Activated CD4-positive, alpha-beta memory T cell treated with anti-CD3 and anti-CD28 coated beads, Interleukin-2, amount 10 ng/mL, durations not matched to agents 7 days and 5 days (primary cell): ENCODE measurements at regions not wholly inside any gene's neighbourhood (a gene's known extent, or its start where the extent isn't known, plus 50 kb on each side); places are given as distances from the start of the nearest gene placed in this dataset.

Experiments
- CTCF ChIA-PET: fragments of 350-600 bp; sonication (Branson Sonifier 250); formaldehyde crosslinking; loops from one replicate; lab custom pipeline; 2021; ENCODE audit warnings: antibody characterized with exemption, inconsistent platforms; lab: Charles Lee
- POLR2A ChIA-PET: fragments of 350-600 bp; sonication (Branson Sonifier 250); formaldehyde crosslinking; loops from one replicate; lab custom pipeline; 2021; ENCODE audit warnings: antibody characterized with exemption; lab: Charles Lee
- DNase-seq: peaks from one replicate; pipeline ENCODE4 v3.0.0-alpha.2; 2020
- H3K27ac Mint-ChIP-seq: one replicate; pipeline ENCODE4 v1.8.0; 2021; ENCODE audit warnings: mild to moderate bottlenecking, mixed read lengths
- H3K27me3 Mint-ChIP-seq: one replicate; pipeline ENCODE4 v1.8.0; 2021; ENCODE audit warnings: mixed read lengths
- H3K36me3 Mint-ChIP-seq: one replicate; pipeline ENCODE4 v1.8.0; 2021; ENCODE audit warnings: low read depth, mixed read lengths
- H3K4me1 Mint-ChIP-seq: one replicate; pipeline ENCODE4 v1.8.0; 2021; ENCODE audit warnings: mixed read lengths
- H3K4me3 Mint-ChIP-seq: one replicate; pipeline ENCODE4 v1.8.0; 2021; ENCODE audit warnings: mild to moderate bottlenecking, mixed read lengths
- H3K9me3 Mint-ChIP-seq: one replicate; pipeline ENCODE4 v1.8.0; 2021; ENCODE audit warnings: mixed read lengths

DNA sequence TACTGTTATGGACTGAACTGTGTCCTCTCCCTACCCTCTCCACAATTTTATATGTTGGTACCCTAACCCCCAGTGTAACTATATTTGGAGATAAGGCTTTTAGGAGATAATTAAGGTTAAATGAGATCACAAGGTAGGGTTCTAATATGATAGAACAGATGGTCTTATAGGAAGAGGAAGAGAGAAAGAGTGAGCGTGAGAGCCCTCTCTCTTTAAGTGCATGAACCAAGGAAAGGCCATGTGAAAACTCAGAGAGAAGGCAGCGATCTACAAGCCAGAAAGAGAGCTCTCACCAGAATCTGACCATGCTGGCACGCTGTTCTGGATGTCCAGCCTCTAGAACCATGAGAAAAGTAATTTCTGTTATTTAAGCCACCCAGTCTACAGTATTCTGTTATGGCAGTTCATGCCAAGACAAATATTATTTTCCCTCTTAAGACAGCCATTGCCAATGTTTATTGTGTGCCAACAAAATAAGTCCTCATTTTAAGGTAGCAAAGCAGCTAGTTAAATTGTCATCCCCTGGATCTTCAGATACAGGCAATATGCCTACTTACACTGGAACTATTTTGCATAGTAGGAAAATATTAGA is 336.2 kb downstream of the MID1IP1 start:
- no peaks in the 10 kb centered on the region for H3K9me3 Mint-ChIP-seq
- H3K36me3 Mint-ChIP-seq, result no peaks in the 10 kb centered on the region
- no peaks in the 10 kb centered on the region for H3K4me1 Mint-ChIP-seq
- H3K27me3 Mint-ChIP-seq, result no peaks in the 10 kb centered on the region
- ChIA-PET POLR2A (no interaction called here), CTCF (no interaction called here)
- DNase-seq, result no peak
- H3K4me3 Mint-ChIP-seq, result no peak overlapping the region
- H3K27ac Mint-ChIP-seq, result no peak overlapping the region

DNA sequence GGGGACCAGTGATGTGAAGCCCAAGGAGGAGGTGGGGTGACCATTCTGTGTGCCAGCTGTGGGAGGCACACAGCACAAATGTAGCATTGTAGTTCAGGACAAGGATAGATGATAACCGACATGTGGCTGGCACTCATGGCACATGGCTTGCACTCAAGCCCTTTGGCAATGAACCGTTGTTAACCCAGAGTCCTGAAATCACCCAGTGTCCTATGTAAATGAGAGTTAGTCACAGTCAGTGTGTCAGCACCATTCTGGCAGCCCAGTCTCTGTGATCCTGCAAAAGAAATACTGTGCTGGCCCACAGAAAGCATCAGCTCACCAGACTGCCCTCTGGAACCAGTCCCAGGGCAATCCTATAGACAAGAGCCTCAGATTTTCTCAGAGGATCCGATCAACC is 339.3 kb downstream of the MID1IP1 start:
- ChIA-PET CTCF (no interaction called here), POLR2A (no interaction called here)
- Mint-ChIP-seq H3K36me3 (no peaks in the 10 kb centered on the region), H3K9me3 (no peaks in the 10 kb centered on the region), H3K4me1 (no peaks in the 10 kb centered on the region), H3K27me3 (peaks cover 2% of the 10 kb centered on the region), H3K4me3 (no peak overlapping the region), H3K27ac (no peak overlapping the region)
- DNase-seq, result no peak

DNA sequence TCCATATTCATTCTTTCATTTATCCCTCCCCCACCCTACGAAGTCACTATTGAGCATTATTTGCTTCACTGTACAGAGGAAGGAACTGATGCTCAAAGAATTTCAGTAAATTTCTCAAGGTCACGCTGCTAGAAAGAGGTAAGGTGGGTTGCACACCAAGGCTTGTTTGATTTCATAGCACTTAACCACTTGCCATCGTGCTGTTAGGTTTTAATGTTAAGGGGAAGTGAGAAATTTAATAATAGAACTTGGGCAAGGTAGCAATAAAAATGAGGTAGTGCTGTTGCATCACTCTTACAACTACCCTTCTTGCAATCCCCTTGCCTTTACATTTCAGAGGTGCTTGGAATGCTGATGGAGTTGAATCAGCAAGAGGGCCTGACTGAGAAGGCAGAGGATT is 343.1 kb downstream of the MID1IP1 start:
- no peaks in the 10 kb centered on the region for H3K4me1 Mint-ChIP-seq
- DNase-seq, result no peak
- H3K27ac Mint-ChIP-seq, result no peak overlapping the region
- ChIA-PET CTCF (no interaction called here), POLR2A (no interaction called here)
- peaks cover 2% of the 10 kb centered on the region for H3K27me3 Mint-ChIP-seq
- H3K36me3 Mint-ChIP-seq, result no peaks in the 10 kb centered on the region
- no peak overlapping the region for H3K4me3 Mint-ChIP-seq
- no peaks in the 10 kb centered on the region for H3K9me3 Mint-ChIP-seq

DNA sequence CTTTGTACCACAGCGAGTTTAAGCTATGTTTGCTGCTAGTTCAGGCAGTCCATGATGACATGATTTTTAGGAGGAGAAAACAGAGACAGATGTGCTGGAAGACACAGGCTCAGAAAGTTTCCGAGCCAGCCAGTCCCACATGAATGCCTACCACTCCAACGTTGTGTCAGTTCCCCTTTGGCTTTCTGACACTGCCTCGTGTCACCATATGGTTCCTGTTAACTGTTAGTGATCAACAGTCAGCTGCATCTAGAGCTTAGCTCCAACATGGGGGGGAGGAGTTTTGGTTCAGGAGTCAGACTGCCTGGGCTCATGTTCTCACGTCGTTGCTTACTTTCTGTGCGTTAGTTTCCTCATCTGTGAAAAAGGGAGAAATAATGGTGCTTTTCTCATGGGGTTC is 343.7 kb downstream of the MID1IP1 start:
- Mint-ChIP-seq H3K9me3 (no peaks in the 10 kb centered on the region), H3K27ac (no peak overlapping the region), H3K27me3 (peaks cover 2% of the 10 kb centered on the region), H3K4me1 (no peaks in the 10 kb centered on the region), H3K4me3 (no peak overlapping the region), H3K36me3 (no peaks in the 10 kb centered on the region)
- POLR2A ChIA-PET, result no interaction called here
- CTCF ChIA-PET, result no interaction called here
- no peak for DNase-seq

DNA sequence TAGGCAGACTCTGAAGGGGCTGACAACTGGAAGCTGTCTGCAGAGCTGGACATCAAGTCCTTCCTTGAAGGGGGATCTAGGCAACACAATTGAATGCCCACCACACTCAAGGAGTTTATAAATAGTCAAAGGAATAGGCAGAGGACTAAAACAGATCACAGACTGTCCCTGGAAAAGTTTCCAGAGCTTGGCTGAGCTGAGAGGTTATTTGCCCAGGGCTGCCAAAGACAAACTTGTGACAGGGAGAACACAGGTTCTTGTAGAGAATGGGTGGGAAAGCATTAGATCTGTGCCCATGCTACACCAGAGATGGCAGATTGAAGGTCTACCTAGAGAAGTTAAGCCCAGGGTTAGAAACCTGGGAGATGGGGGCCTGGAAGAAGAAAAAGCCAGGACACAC is 344.6 kb downstream of the MID1IP1 start:
- Mint-ChIP-seq H3K4me3 (no peak overlapping the region), H3K27me3 (peaks cover 2% of the 10 kb centered on the region), H3K9me3 (no peaks in the 10 kb centered on the region), H3K36me3 (no peaks in the 10 kb centered on the region), H3K27ac (no peak overlapping the region), H3K4me1 (no peaks in the 10 kb centered on the region)
- ChIA-PET POLR2A (no interaction called here), CTCF (no interaction called here)
- DNase-seq, result no peak

DNA sequence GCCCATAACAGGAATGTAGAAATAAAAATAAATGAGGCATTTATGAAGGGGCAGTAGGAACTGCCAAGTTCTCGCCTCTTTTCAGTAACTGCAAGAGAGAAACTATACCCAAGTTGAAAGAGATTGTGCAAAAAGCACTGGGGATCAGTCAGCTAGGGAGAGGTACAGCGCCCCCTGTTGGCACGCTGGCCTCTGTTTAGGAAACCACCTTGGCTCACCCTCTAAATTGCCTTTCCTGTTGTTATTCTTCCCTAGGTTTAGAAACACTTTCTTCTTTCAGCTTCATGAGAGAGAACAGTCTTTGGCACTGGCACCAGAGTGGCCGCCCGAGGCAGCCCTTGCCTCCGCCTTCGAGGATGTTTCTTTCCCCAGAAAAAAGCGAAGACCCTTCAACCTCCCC is 348.5 kb downstream of the MID1IP1 start:
- ChIA-PET POLR2A (no interaction called here), CTCF (interaction anchor here (1.1 to 1.6 kb wide), 5 partner anchors 9 to 396 kb away, joined by 3 to 5 read pairs (median 4); no protein-coding TSS in a partner anchor)
- no peak overlapping the region for H3K27ac Mint-ChIP-seq
- H3K36me3 Mint-ChIP-seq, result no peaks in the 10 kb centered on the region
- H3K27me3 Mint-ChIP-seq, result no peaks in the 10 kb centered on the region
- H3K9me3 Mint-ChIP-seq, result no peaks in the 10 kb centered on the region
- H3K4me1 Mint-ChIP-seq, result no peaks in the 10 kb centered on the region
- no peak overlapping the region for H3K4me3 Mint-ChIP-seq
- DNase-seq, result peak; percentile 56

DNA sequence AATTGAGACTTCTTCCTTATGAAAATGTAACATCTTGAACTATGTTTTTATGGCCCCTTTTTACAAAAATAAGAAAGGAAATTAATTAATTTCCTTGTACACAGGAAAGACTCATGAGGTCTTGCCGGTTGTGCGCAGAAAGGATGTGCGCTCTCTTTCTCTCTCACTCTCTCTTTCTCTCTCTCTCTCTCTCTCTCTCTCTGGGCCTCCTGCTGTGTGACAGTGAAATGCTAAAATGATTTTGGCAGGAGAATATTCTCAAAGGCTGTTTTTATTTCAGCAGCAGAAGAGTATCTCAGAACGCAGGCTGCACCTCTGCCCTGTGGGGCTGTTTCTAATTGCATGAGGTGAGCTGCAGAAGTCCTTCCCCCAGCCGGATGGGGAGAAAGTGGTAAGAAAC is 349.0 kb downstream of the MID1IP1 start:
- Mint-ChIP-seq H3K27ac (no peak overlapping the region), H3K4me3 (no peak overlapping the region), H3K4me1 (no peaks in the 10 kb centered on the region), H3K9me3 (no peaks in the 10 kb centered on the region), H3K27me3 (no peaks in the 10 kb centered on the region), H3K36me3 (no peaks in the 10 kb centered on the region)
- ChIA-PET POLR2A (no interaction called here), CTCF (interaction anchor here (0.7 to 1.3 kb wide), 3 partner anchors 8 to 1207 kb away, joined by 3 to 4 read pairs (median 4); no protein-coding TSS in a partner anchor)
- no peak for DNase-seq

DNA sequence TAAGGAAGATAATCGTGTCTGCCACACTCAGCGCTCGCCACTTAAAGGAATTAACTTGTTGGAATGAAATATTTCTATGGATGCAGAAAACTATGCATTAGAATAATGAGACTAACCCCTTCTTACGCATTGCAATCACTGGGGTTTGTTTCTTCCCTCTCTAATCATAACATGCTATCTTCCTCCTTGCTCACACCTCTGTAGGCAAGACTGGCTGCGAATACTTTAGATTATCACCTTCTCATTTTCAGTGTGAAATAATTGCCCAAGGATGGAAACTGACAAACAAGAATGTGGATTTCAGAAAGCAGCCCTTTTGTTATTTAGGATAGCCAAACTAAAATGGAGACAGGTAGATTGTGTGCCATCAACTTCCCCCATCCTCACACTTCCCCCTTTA is 349.4 kb downstream of the MID1IP1 start:
- no peaks in the 10 kb centered on the region for H3K9me3 Mint-ChIP-seq
- H3K27ac Mint-ChIP-seq, result no peak overlapping the region
- no peaks in the 10 kb centered on the region for H3K27me3 Mint-ChIP-seq
- DNase-seq, result no peak
- H3K36me3 Mint-ChIP-seq, result no peaks in the 10 kb centered on the region
- no peaks in the 10 kb centered on the region for H3K4me1 Mint-ChIP-seq
- no peak overlapping the region for H3K4me3 Mint-ChIP-seq
- ChIA-PET POLR2A (no interaction called here), CTCF (interaction anchor here (0.7 kb wide), 1 partner anchor 1207 kb away, joined by 3 read pairs; no protein-coding TSS in a partner anchor)

DNA sequence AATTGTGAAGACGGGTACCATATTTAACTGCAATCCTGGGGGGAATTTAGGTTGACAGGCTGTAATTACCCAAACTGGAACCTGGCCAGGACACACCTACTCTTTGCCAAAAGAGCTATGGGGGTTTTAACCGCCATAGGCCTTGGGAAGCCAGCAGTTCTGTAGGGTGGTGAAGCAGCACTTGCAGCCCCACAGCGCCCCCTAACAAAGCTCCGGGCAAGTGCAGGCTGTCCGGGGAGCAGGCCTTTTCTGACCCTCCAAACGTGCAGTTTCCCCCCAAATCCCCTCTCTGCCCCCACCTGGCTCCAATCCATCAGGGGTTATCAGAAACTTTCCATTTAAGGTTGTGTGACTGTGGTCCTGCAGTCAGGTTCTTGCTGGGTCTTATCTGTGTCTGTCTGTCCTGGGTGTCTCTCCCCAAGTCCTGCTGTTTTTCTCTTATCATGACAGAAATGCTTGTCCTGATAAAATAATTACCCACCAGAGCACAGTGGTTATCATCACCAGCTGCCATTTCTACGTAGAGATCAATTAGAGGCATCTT is 350.9 kb downstream of the MID1IP1 start:
- H3K9me3 Mint-ChIP-seq, result no peaks in the 10 kb centered on the region
- no peak overlapping the region for H3K4me3 Mint-ChIP-seq
- H3K4me1 Mint-ChIP-seq, result no peaks in the 10 kb centered on the region
- ChIA-PET POLR2A (no interaction called here), CTCF (interaction anchor here (1.1 kb wide), 1 partner anchor 18 kb away, joined by 3 read pairs; no protein-coding TSS in a partner anchor)
- no peaks in the 10 kb centered on the region for H3K27me3 Mint-ChIP-seq
- H3K27ac Mint-ChIP-seq, result no peak overlapping the region
- DNase-seq, result peak; percentile 36
- no peaks in the 10 kb centered on the region for H3K36me3 Mint-ChIP-seq

DNA sequence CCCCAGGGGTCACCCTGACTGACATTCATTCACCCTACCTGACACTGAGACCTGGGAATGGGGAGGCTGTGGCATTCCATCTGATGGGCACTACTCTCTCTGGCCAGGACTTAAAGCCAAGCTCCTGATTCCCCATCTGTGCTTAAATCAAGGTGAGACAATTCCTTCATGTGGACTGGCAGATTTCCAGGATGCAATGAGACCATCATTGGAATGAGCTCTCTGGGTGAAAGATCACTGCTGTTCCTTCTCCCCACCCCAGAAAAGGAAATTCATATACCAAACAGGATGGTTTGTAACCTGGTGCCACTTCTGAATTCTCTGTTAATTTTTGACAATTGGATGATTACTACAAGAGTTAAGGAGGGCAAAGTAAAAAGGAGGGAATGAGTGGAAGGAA is 354.8 kb downstream of the MID1IP1 start:
- ChIA-PET POLR2A (no interaction called here), CTCF (no interaction called here)
- DNase-seq, result no peak
- no peaks in the 10 kb centered on the region for H3K27me3 Mint-ChIP-seq
- no peaks in the 10 kb centered on the region for H3K36me3 Mint-ChIP-seq
- peaks cover 8% of the 10 kb centered on the region for H3K4me1 Mint-ChIP-seq
- H3K9me3 Mint-ChIP-seq, result no peaks in the 10 kb centered on the region
- no peak overlapping the region for H3K27ac Mint-ChIP-seq
- H3K4me3 Mint-ChIP-seq, result no peak overlapping the region

DNA sequence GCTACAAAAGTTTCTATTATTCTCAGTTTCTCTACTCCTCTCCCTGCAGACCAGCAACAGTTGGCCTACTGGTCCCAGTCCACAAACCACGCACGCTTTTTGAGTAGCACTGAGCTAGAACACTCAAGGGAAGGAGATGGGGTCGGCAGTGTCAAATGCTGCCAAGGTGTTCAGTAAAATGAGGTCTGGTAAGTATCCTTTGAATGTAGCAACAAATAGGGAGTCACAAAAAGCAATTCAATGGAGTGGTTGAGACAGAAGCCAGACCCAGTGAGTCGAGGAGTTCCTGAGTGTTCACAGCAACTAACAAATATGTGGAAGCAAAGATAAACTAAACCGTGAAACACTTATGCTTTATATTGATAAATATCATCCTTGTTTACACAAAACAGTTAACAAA is 355.7 kb downstream of the MID1IP1 start:
- ChIA-PET POLR2A (no interaction called here), CTCF (interaction anchor here (1.0 kb wide), 1 partner anchor 23 kb away, joined by 3 read pairs; no protein-coding TSS in a partner anchor)
- Mint-ChIP-seq H3K9me3 (no peaks in the 10 kb centered on the region), H3K4me3 (no peak overlapping the region), H3K36me3 (no peaks in the 10 kb centered on the region), H3K4me1 (peaks cover 13% of the 10 kb centered on the region), H3K27ac (no peak overlapping the region), H3K27me3 (no peaks in the 10 kb centered on the region)
- no peak for DNase-seq

DNA sequence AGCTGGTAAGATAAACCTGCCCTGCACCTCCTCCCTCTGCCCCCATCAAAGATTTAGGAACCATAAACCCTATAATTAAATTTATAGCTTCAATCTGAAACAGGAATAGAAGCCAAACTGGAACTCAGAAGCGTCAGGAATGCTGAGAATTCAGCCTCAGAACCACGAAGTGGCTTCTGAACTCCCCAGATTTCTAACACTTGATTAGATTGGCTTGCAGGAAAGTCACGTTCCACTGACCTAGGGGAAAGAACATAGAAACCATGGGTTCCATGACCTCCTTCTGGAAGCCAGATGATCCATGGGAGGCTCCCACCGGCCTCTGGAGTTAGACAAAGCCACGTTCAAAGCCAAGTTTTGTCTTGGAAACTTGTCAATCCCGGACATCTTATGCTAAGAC is 356.5 kb downstream of the MID1IP1 start:
- peaks cover 18% of the 10 kb centered on the region for H3K4me1 Mint-ChIP-seq
- no peak overlapping the region for H3K27ac Mint-ChIP-seq
- CTCF ChIA-PET, result interaction anchor here (1.0 to 1.1 kb wide), 2 partner anchors 8 to 24 kb away, joined by 3 to 4 read pairs; no protein-coding TSS in a partner anchor
- peaks cover 1% of the 10 kb centered on the region for H3K27me3 Mint-ChIP-seq
- H3K9me3 Mint-ChIP-seq, result no peaks in the 10 kb centered on the region
- H3K4me3 Mint-ChIP-seq, result no peak overlapping the region
- DNase-seq, result no peak
- no peaks in the 10 kb centered on the region for H3K36me3 Mint-ChIP-seq
- POLR2A ChIA-PET, result no interaction called here

DNA sequence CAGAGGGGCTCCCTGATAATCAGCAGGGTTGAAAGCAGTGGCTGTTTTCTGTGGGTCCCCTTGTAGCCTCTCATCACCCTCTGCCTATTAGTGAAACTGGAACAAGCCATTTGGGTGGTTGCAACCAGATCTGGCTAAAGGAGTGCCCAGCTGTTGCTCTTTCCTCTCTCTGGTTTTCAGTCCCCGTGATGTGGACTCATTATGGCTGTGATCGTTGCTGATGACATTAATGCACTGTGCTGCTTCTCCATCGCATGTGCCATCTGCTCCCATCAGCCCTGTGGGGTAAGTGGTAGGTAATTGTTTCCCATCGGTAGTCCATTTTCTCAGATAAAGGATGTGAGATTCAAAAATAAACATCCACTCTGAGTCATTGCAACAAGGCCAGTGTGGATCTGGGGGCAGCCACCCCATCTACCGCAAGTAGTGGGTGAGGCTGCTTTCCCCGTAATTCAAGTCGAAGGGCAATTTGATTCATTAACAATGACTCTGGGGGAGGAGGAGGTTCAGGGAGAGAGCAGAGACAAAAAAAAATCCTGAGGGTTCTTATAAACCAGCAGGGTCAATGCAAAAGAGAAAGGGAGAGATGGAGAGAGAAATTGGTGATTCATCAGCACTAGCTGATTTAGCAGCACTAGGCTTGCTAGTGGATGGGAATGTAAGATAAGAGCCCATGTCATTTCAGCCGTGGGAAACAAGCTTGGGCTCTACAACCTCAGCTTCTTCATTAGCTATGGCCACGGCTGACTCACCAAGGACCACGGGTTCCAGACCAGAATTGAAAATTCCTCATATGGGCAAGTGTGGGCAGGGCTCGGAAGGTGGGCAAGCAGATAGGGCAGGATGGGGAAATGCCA is 357.8 kb downstream of the MID1IP1 start:
- H3K4me1 Mint-ChIP-seq, result peaks cover 30% of the 10 kb centered on the region
- H3K4me3 Mint-ChIP-seq, result no peak overlapping the region
- CTCF ChIA-PET, result interaction anchor here (0.7 to 1.1 kb wide), 2 partner anchors 9 to 48 kb away, joined by 3 to 4 read pairs; no protein-coding TSS in a partner anchor
- no peaks in the 10 kb centered on the region for H3K36me3 Mint-ChIP-seq
- DNase-seq, result no peak
- H3K27me3 Mint-ChIP-seq, result peaks cover 4% of the 10 kb centered on the region
- no peak overlapping the region for H3K27ac Mint-ChIP-seq
- POLR2A ChIA-PET, result no interaction called here
- H3K9me3 Mint-ChIP-seq, result no peaks in the 10 kb centered on the region
